ENCODE measurements at regions not wholly inside any gene's neighbourhood (a gene's known extent, or its start where the extent isn't known, plus 50 kb on each side); places are given as distances from the start of the nearest gene placed in this dataset.
A peak's percentile ranks its signal among the peaks of the same experiment; 100 is the strongest.

GRCh38 chr12:84492351-84492883 is 420.2 kb downstream of the SLC6A15 start:
- H4K5ac ChIP-seq (ENCODE audit: insufficient read length, low read depth, low read length), result no peak overlapping the region
- H3K4me3 ChIP-seq (ENCODE audit: extremely low read depth in 1 of 4, insufficient read depth in 2 of 4, low read depth in 3 of 4, low read length in 4 of 4), result no peak overlapping the region
- no peaks in the 10 kb centered on the region for H4K20me1 ChIP-seq (replicated peaks in 1 of 2; ENCODE audit: control insufficient read depth in 1 of 2, insufficient read depth in 2 of 2, low read length in 2 of 2)
- no peak overlapping the region for H2BK15ac ChIP-seq (ENCODE audit: low read length)
- H3K23ac ChIP-seq (ENCODE audit: insufficient read length), result no peak overlapping the region
- no peak overlapping the region for H3K18ac ChIP-seq (ENCODE audit: extremely low read depth, low read length)
- no peaks in the 10 kb centered on the region for H3K9me3 ChIP-seq (ENCODE audit: insufficient read depth in 2 of 2, low read depth in 1 of 2, low read length in 1 of 2)
- H3K23me2 ChIP-seq (ENCODE audit: low read depth, low read length), result no peaks in the 10 kb centered on the region
- no peaks in the 10 kb centered on the region for H3K36me3 ChIP-seq (ENCODE audit: control insufficient read depth in 2 of 4, insufficient read depth in 4 of 4, low read length in 3 of 4)
- no peak overlapping the region for H2BK120ac ChIP-seq (replicated peaks; ENCODE audit: low read depth, low read length)
- CTCF ChIA-PET (ENCODE audit: partially characterized antibody), result interaction anchor here (1.9 kb wide), 1 partner anchor 16 kb away, joined by 5 read pairs; no protein-coding TSS in a partner anchor
- TF ChIP-seq BACH1 (IDR thresholded peaks at IDR 0.05; ENCODE audit: low read length) (peak; percentile 71), POLR2AphosphoS5 (IDR thresholded peaks at IDR 0.05; ENCODE audit: low read depth, low read length) (no peak)
- no peak for FAIRE-seq
- no peaks in the 10 kb centered on the region for H3K79me1 ChIP-seq (ENCODE audit: low read depth, low read length)
- no peak overlapping the region for H2BK20ac ChIP-seq (ENCODE audit: low read length)
- H3K4me1 ChIP-seq (replicated peaks in 1 of 4; ENCODE audit: control insufficient read depth in 3 of 4, insufficient read depth in 4 of 4, low read length in 3 of 4), result no peaks in the 10 kb centered on the region
- DNase-seq (ENCODE audit: low read depth in 1 of 2, low spot score in 2 of 2), result no peak
- H2BK12ac ChIP-seq (ENCODE audit: low read depth, low read length), result no peak overlapping the region
- no peak overlapping the region for H2AK5ac ChIP-seq (ENCODE audit: low read depth, low read length)
- no peak overlapping the region for H3K9ac ChIP-seq (replicated peaks in 1 of 4; ENCODE audit: extremely low read depth in 1 of 4, low read depth in 3 of 4, low read length in 3 of 4)
- POLR2A ChIA-PET (ENCODE audit: partially characterized antibody), result no interaction called here
- 90% methylated on average over 3 of the region's 3 CpGs; no CpG with 5 or more reads in 1 of the 2 experiments for WGBS, 2 experiments (ENCODE audit: extremely low coverage in 1 of 2, insufficient coverage in 1 of 2, insufficient read length in 1 of 2, insufficient replicate concordance in 2 of 2, low coverage in 1 of 2, low lambda C conversion rate in 2 of 2, missing lambda C conversion rate in 1 of 2)
- H3K79me2 ChIP-seq (ENCODE audit: control insufficient read depth in 1 of 2, insufficient read depth in 2 of 2, low read length in 2 of 2), result no peaks in the 10 kb centered on the region
- no peak overlapping the region for H4K8ac ChIP-seq (ENCODE audit: extremely low read depth, insufficient read depth, low read length)
- H3K56ac ChIP-seq (replicated peaks; ENCODE audit: insufficient read length, low read depth, low read length), result no peak overlapping the region
- no peak overlapping the region for H2BK5ac ChIP-seq (ENCODE audit: low read depth, low read length)
- H3K4me2 ChIP-seq (ENCODE audit: insufficient read depth in 1 of 2, low read depth in 2 of 2, low read length in 2 of 2), result no peak overlapping the region
- no peak overlapping the region for H2AFZ ChIP-seq (ENCODE audit: low read length)
- H3K27ac ChIP-seq (ENCODE audit: low read depth, low read length), result no peak overlapping the region
- H3K4ac ChIP-seq (replicated peaks; ENCODE audit: insufficient read length, low read depth, low read length), result no peak overlapping the region
- H3K27me3 ChIP-seq (replicated peaks in 1 of 4; ENCODE audit: control insufficient read depth in 3 of 4, extremely low read depth in 1 of 4, insufficient read depth in 3 of 4, low read length in 3 of 4), result no peaks in the 10 kb centered on the region
- no peak overlapping the region for H4K91ac ChIP-seq (replicated peaks; ENCODE audit: insufficient read length, low read length)
- H3K14ac ChIP-seq (ENCODE audit: insufficient read length), result no peak overlapping the region

Measured in H1 (cell line).